IMR-90 (cell line): ENCODE measurements at regions not wholly inside any gene's neighbourhood (a gene's known extent, or its start where the extent isn't known, plus 50 kb on each side); places are given as distances from the start of the nearest gene placed in this dataset.
A peak's percentile ranks its signal among the peaks of the same experiment; 100 is the strongest.

Experiments used
- ATAC-seq: fragments of 200-7000 bp; cut with Tn5 transposase; 2 replicates; pipeline ENCODE4 v1.9.1; 2020; ENCODE audit warnings: low read depth, mild to moderate bottlenecking, moderate library complexity
- BruUV-seq: library from RNA; stranded (reverse); fragments of 400-500 nt; replicated peaks from 2 replicates; lab custom pipeline; 2021; lab: Mats Ljungman, UMichigan
- CTCF ChIA-PET: fragments of 300-600 bp; formaldehyde crosslinking; extraction: SDS; loops from one replicate; lab custom pipeline; 2021; ENCODE audit warnings: antibody characterized with exemption; lab: Yijun Ruan, JAX
- POLR2A ChIA-PET: fragments of 300-600 bp; sonication (Branson Sonifier 250); formaldehyde crosslinking; loops from one replicate; lab custom pipeline; 2022; ENCODE audit warnings: antibody characterized with exemption; ENCODE audit not compliant: unreplicated experiment; lab: Charles Lee
- DNase-seq: peaks from one replicate; pipeline ENCODE4 v3.0.0; 2013
- H2AFZ ChIP-seq: replicated peaks from 2 replicates; pipeline ENCODE3; 2013; ENCODE audit warnings: low read length, mild to moderate bottlenecking; ENCODE audit not compliant: poor library complexity
- H2AK5ac ChIP-seq: 2 replicates; pipeline ENCODE4 v1.6.1; 2013; ENCODE audit warnings: low read depth, low read length, inconsistent platforms
- H2AK9ac ChIP-seq: replicated peaks from 2 replicates; pipeline ENCODE3; 2013; ENCODE audit warnings: mild to moderate bottlenecking, low read depth, low read length, moderate library complexity; ENCODE audit not compliant: poor library complexity
- H2BK120ac ChIP-seq: 2 replicates; pipeline ENCODE4 v1.6.1; 2013; ENCODE audit warnings: low read depth, low read length, inconsistent platforms
- H2BK15ac ChIP-seq: 3 replicates; pipeline ENCODE4 v1.6.1; 2013; ENCODE audit warnings: low read depth, low read length, inconsistent platforms
- H2BK20ac ChIP-seq: 2 replicates; pipeline ENCODE4 v1.6.1; 2013; ENCODE audit warnings: low read depth, mild to moderate bottlenecking, inconsistent platforms, low read length, moderate library complexity
- H2BK5ac ChIP-seq: 2 replicates; pipeline ENCODE4 v1.6.1; 2013; ENCODE audit warnings: mild to moderate bottlenecking, low read depth, low read length, inconsistent platforms; ENCODE audit not compliant: poor library complexity, severe bottlenecking
- H3K14ac ChIP-seq: replicated peaks from 2 replicates; pipeline ENCODE4 v1.6.1; 2013; ENCODE audit warnings: low read depth, low read length, inconsistent platforms
- H3K18ac ChIP-seq: 2 replicates; pipeline ENCODE4 v1.6.1; 2013; ENCODE audit warnings: low read depth, low read length, control low read depth
- H3K23ac ChIP-seq: 2 replicates; pipeline ENCODE4 v1.6.1; 2013; ENCODE audit warnings: low read depth, low read length, inconsistent platforms
- H3K27ac ChIP-seq: 2 replicates; pipeline ENCODE4 v1.5.1; 2013; ENCODE audit warnings: mild to moderate bottlenecking, control low read depth, low read length; ENCODE audit not compliant: insufficient read depth
- H3K27me3 ChIP-seq: 2 replicates; pipeline ENCODE4 v1.6.1; 2013; ENCODE audit warnings: low read length; ENCODE audit not compliant: control insufficient read depth, insufficient read depth
- H3K36me3 ChIP-seq: 2 replicates; pipeline ENCODE4 v1.6.1; 2013; ENCODE audit warnings: low read length, mixed read lengths; ENCODE audit not compliant: control insufficient read depth, insufficient read depth
- H3K4ac ChIP-seq: 2 replicates; pipeline ENCODE4 v1.6.1; 2013; ENCODE audit warnings: low read depth, low read length, inconsistent platforms
- H3K4me1 ChIP-seq: 2 replicates; pipeline ENCODE4 v1.6.1; 2013; ENCODE audit warnings: low read length, mixed read lengths; ENCODE audit not compliant: control insufficient read depth, insufficient read depth
- H3K4me2 ChIP-seq: 2 replicates; pipeline ENCODE4 v1.6.1; 2013; ENCODE audit warnings: low read depth, mild to moderate bottlenecking, control low read depth, low read length, moderate library complexity
- H3K4me3 ChIP-seq: 2 replicates; pipeline ENCODE4 v1.5.1; 2013; ENCODE audit warnings: low read depth, mild to moderate bottlenecking, control low read depth, low read length, moderate library complexity; ENCODE audit not compliant: insufficient read depth
- H3K56ac ChIP-seq: 2 replicates; pipeline ENCODE4 v1.6.1; 2013; ENCODE audit warnings: low read length, inconsistent platforms; ENCODE audit not compliant: insufficient read depth; ENCODE audit errors: extremely low read depth
- H3K79me1 ChIP-seq, 2 experiments: 2 replicates each; pipeline ENCODE4 v1.6.1; 2013; ENCODE audit warnings: low read length in 2 of 2, inconsistent platforms in 1 of 2, low read depth in 1 of 2
- H3K9ac ChIP-seq: 2 replicates; pipeline ENCODE4 v1.6.1; 2013; ENCODE audit warnings: low read depth, low read length, control low read depth
- H3K9me1 ChIP-seq: 2 replicates; pipeline ENCODE4 v1.6.1; 2013; ENCODE audit warnings: low read length, inconsistent platforms; ENCODE audit not compliant: insufficient read depth
- H3K9me3 ChIP-seq: 2 replicates; pipeline ENCODE4 v1.6.1; 2013; ENCODE audit warnings: low read length; ENCODE audit not compliant: control insufficient read depth, insufficient read depth
- H4K20me1 ChIP-seq: 2 replicates; pipeline ENCODE4 v1.6.1; 2013; ENCODE audit warnings: low read length, inconsistent platforms; ENCODE audit not compliant: insufficient read depth
- H4K5ac ChIP-seq: 2 replicates; pipeline ENCODE4 v1.6.1; 2013; ENCODE audit warnings: mild to moderate bottlenecking, low read depth, low read length, control low read depth
- H4K8ac ChIP-seq, 2 experiments: 2 replicates each; pipeline ENCODE4 v1.6.1; 2013; ENCODE audit warnings: low read depth in 2 of 2, low read length in 2 of 2, control low read depth in 1 of 2, inconsistent platforms in 1 of 2
- H4K91ac ChIP-seq: 2 replicates; pipeline ENCODE4 v1.6.1; 2013; ENCODE audit warnings: low read depth, low read length, inconsistent platforms; ENCODE audit not compliant: insufficient read depth
- BHLHE40 ChIP-seq: fragments of 150-350 bp; IDR thresholded peaks from 2 replicates; pipeline ENCODE4 v1.6.1; 2016; ENCODE audit warnings: mild to moderate bottlenecking, low read depth, low read length
- CEBPB ChIP-seq: IDR thresholded peaks from 2 replicates; pipeline ENCODE4 v1.6.1; 2012; ENCODE audit warnings: low read depth, low read length, improper control_type of control experiment
- CHD1 ChIP-seq: IDR thresholded peaks from 2 replicates; pipeline ENCODE4 v1.6.1; 2012; ENCODE audit warnings: low read depth, low read length, improper control_type of control experiment
- CTCF ChIP-seq: conservative IDR thresholded peaks from 2 replicates; pipeline ENCODE4 v1.5.1; 2012; ENCODE audit warnings: mild to moderate bottlenecking, low read depth, low read length, improper control_type of control experiment
- ELK1 ChIP-seq: fragments of 150-350 bp; IDR thresholded peaks from 2 replicates; pipeline ENCODE4 v1.6.1; 2016; ENCODE audit warnings: low read depth, mild to moderate bottlenecking, low read length, moderate library complexity, borderline replicate concordance
- FOS ChIP-seq: fragments of 150-350 bp; IDR thresholded peaks from 2 replicates; pipeline ENCODE4 v1.6.1; 2016; ENCODE audit warnings: low read depth, low read length
- MAZ ChIP-seq: IDR thresholded peaks from 2 replicates; pipeline ENCODE4 v1.6.1; 2012; ENCODE audit warnings: low read depth, mild to moderate bottlenecking, low read length, improper control_type of control experiment, moderate library complexity, borderline replicate concordance
- MXI1 ChIP-seq: IDR thresholded peaks from 2 replicates; pipeline ENCODE4 v1.6.1; 2012; ENCODE audit warnings: low read depth, mild to moderate bottlenecking, low read length, moderate library complexity, borderline replicate concordance
- NFE2L2 ChIP-seq: fragments of 150-350 bp; IDR thresholded peaks from 2 replicates; pipeline ENCODE4 v1.6.1; 2016; ENCODE audit warnings: low read depth, mild to moderate bottlenecking, low read length
- POLR2A ChIP-seq: IDR thresholded peaks from 2 replicates; pipeline ENCODE4 v1.6.1; 2012; ENCODE audit warnings: mild to moderate bottlenecking, low read depth, low read length
- RAD21 ChIP-seq: IDR thresholded peaks from 2 replicates; pipeline ENCODE4 v1.6.1; 2012; ENCODE audit warnings: low read length, improper control_type of control experiment
- RCOR1 ChIP-seq: IDR thresholded peaks from 2 replicates; pipeline ENCODE4 v1.6.1; 2012; ENCODE audit warnings: mild to moderate bottlenecking, low read length, improper control_type of control experiment; ENCODE audit not compliant: insufficient replicate concordance
- RFX5 ChIP-seq: IDR thresholded peaks from 2 replicates; pipeline ENCODE4 v1.8.0; 2012; ENCODE audit warnings: low read depth, mild to moderate bottlenecking, low read length, moderate library complexity
- SMC3 ChIP-seq: fragments of 150-350 bp; IDR thresholded peaks from 2 replicates; pipeline ENCODE4 v1.6.1; 2016; ENCODE audit warnings: low read depth, mild to moderate bottlenecking, antibody characterized with exemption, low read length, moderate library complexity
- USF2 ChIP-seq: fragments of 150-350 bp; IDR thresholded peaks from 2 replicates; pipeline ENCODE4 v1.6.1; 2017; ENCODE audit warnings: mild to moderate bottlenecking, antibody characterized with exemption, low read length, low read depth
- WGBS, 2 experiments: methylation state at CpG; one replicate each; pipeline versions ENCODE4 v1.1.5 to v1.1.7; 2013; ENCODE audit warnings: missing lambda C conversion rate in 2 of 2; ENCODE audit not compliant: insufficient read length in 1 of 2; ENCODE audit errors: extremely low coverage in 2 of 2; 5-methylcytosine and 5-hydroxymethylcytosine counted together
- dilution Hi-C: fragments of 300-500 bp; cut with HindIII; formaldehyde crosslinking; loops from one replicate; pipeline ENCODE4 v1.14.3; 2018; ENCODE audit warnings: low sequenced_read_pairs; ENCODE audit not compliant: unreplicated experiment
- in situ Hi-C: fragments of 300-500 bp; cut with MboI; formaldehyde crosslinking; loops from 3 replicates; pipeline ENCODE4 v1.14.3; 2019; ENCODE audit warnings: low sequenced_read_pairs, inconsistent platforms, mixed read lengths
- intact Hi-C: fragments of 100-400 bp; cut with micrococcal nuclease; formaldehyde crosslinking; loops from 2 replicates; pipeline ENCODE4 v1.10.0; 2022

DNA sequence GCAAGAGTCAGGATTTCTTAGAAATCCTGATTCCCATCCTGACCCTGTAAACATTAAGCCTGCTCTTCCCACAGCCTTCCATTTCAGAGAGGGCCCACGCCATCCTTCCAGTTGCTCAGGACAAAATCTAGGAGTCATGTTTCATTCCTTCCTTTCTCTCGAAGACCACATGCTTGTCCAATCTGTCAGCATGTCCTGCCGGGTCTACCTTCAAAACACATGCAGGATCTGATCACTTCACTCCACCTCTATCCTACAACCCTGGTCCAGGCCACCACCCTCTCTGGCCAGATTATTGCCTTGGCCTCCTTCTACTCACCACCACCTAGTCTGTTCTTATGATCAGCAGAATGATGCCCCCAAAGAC, 79.8 kb downstream of the C5orf15 start:
- no peaks in the 10 kb centered on the region for H3K36me3 ChIP-seq
- H3K4ac ChIP-seq: no peak overlapping the region
- in situ Hi-C loops: no loop called here
- H3K9me3 ChIP-seq: no peaks in the 10 kb centered on the region
- H2BK5ac ChIP-seq: no peak overlapping the region
- DNase-seq (no peak), ATAC-seq (no peak)
- H3K4me2 ChIP-seq: no peak overlapping the region
- intact Hi-C loops: no loop called here
- H4K5ac ChIP-seq: no peak overlapping the region
- H2AK9ac ChIP-seq: no peak overlapping the region
- CTCF ChIA-PET: no interaction called here
- dilution Hi-C loops: no loop called here
- 39% methylated on average over 3 of the region's 3 CpGs; no CpG with 5 or more reads in 1 of the 2 experiments for WGBS, 2 experiments
- TF ChIP-seq SMC3 (no peak), CTCF (no peak), FOS (no peak), CEBPB (no peak), POLR2A (no peak), RFX5 (no peak), NFE2L2 (no peak), RAD21 (no peak), USF2 (no peak), MXI1 (no peak), BHLHE40 (no peak), CHD1 (no peak), MAZ (no peak), ELK1 (no peak), RCOR1 (no peak)
- H2BK20ac ChIP-seq: no peak overlapping the region
- POLR2A ChIA-PET: no interaction called here
- H3K18ac ChIP-seq: no peak overlapping the region
- no peak overlapping the region for H3K14ac ChIP-seq
- H3K4me3 ChIP-seq: no peak overlapping the region
- H2AFZ ChIP-seq: peak overlapping the region; percentile 8
- BruUV-seq: no TSS peak
- no peak overlapping the region for H2AK5ac ChIP-seq
- H4K20me1 ChIP-seq: no peaks in the 10 kb centered on the region
- no peak overlapping the region for H3K56ac ChIP-seq
- H3K4me1 ChIP-seq: no peaks in the 10 kb centered on the region
- H3K23ac ChIP-seq: no peak overlapping the region
- H2BK120ac ChIP-seq: no peak overlapping the region
- peaks cover 39% of the 10 kb centered on the region for H3K27me3 ChIP-seq
- H3K9ac ChIP-seq: no peak overlapping the region
- H4K8ac ChIP-seq: no peak overlapping the region
- no peaks in the 10 kb centered on the region for H3K9me1 ChIP-seq
- H3K27ac ChIP-seq: no peak overlapping the region
- H2BK15ac ChIP-seq: no peak overlapping the region
- H3K79me1 ChIP-seq: no peaks in the 10 kb centered on the region
- no peak overlapping the region for H4K91ac ChIP-seq
